ENCODE measurements at regions not wholly inside any gene's neighbourhood (a gene's known extent, or its start where the extent isn't known, plus 50 kb on each side); places are given as distances from the start of the nearest gene placed in this dataset.

- TF ChIP-seq USF2 (IDR thresholded peaks at IDR 0.05; ENCODE audit: low read length) (no peak), RFX5 (IDR thresholded peaks at IDR 0.05; ENCODE audit: borderline replicate concordance, low read depth, low read length) (no peak), PHF8 (conservative IDR thresholded peaks at IDR 0.05; ENCODE audit: low read depth, low read length) (no peak), EGR1 (IDR thresholded peaks at IDR 0.05; ENCODE audit: borderline replicate concordance, low read depth, low read length) (no peak), CBX8 (IDR thresholded peaks at IDR 0.05; ENCODE audit: borderline replicate concordance, low read depth, low read length) (no peak), SP1 (IDR thresholded peaks at IDR 0.05; ENCODE audit: low read depth, low read length) (no peak), SIN3A (conservative IDR thresholded peaks at IDR 0.05 in 1 of 2, IDR thresholded peaks at IDR 0.05 in 1 of 2; ENCODE audit: low read depth in 1 of 2, low read length in 2 of 2) (no peak)
Observed at GRCh38 chr20:57950764-57951485, 241.1 kb upstream of the PMEPA1 start (continued).

All from H1 (cell line).